ENCODE measurements at regions not wholly inside any gene's neighbourhood (a gene's known extent, or its start where the extent isn't known, plus 50 kb on each side); places are given as distances from the start of the nearest gene placed in this dataset.

DNA sequence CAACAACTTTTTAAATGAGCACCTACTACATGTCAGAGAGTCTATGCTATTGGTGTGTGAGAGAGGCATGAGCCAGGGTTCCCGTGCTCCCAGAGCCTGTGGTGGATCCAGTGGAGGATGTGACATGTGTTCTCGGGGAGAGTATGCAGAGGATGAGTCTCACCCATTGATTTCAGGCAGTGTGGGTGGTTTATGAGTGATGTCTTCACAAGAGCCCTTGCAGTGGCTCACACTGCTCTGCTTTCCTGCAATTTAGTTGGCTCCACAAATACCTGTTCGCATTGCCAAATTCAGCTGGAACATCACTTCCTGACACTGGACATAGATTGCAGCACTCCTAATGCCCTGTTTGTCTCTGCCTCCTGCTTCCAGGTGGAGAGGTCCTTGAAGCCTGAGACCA is 243.6 kb upstream of the CXCR4 start:
- no peak for DNase-seq (ENCODE audit: low read depth)
- no peak for TF ChIP-seq CTCF (IDR thresholded peaks at IDR 0.05; ENCODE audit: low read length, missing control alignments)
- H3K4me3 ChIP-seq (replicated peaks; ENCODE audit: low read depth, low read length): no peak overlapping the region

DNA sequence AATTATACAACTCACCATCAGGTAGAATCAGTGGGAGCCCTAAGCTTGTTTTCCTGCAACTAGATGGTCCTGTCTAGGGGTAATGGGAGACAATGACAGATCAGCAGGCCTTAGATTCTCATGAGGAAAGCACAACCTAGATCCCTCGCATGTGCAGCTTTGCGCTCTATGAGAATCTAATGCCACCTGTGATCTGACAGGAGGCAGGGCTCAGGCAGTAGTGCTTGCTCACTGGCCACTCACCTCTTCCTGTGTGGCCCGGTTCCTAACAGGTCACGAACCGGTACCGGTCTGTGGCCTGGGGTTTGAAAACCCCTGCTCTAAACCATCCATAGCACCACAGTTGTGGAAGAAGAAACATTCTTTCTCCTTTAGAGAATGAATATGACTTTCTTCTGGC is 242.8 kb upstream of the CXCR4 start:
- no peak for DNase-seq (ENCODE audit: low read depth)
- no peak overlapping the region for H3K4me3 ChIP-seq (replicated peaks; ENCODE audit: low read depth, low read length)
- no peak for TF ChIP-seq CTCF (IDR thresholded peaks at IDR 0.05; ENCODE audit: low read length, missing control alignments)

- no peak overlapping the region for H3K4me3 ChIP-seq (replicated peaks; ENCODE audit: low read depth, low read length)
- no peak for DNase-seq (ENCODE audit: low read depth)
- no peak for TF ChIP-seq CTCF (IDR thresholded peaks at IDR 0.05; ENCODE audit: low read length, missing control alignments)
Measured at GRCh38 chr2:136359121-136359965, 241.4 kb upstream of the CXCR4 start.

DNA sequence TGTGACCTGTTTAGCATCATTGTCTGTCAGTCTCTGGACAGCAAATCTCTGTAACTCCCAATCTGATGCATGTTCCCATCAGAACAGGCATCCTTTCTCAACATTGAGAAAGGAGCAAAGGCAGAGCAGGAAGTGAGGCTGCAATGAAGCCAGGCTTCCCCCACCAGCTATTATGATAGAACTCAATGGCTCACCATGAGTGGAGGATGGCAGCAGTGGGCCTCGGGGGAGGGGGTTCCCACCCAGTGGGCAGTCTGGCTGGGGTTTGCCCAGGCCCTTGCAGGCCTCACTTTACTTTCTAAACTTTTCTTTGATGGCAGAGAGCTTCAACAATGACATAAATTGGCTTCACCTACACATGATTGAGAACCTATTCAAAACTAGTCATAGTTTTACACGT is 240.6 kb upstream of the CXCR4 start:
- no peak overlapping the region for H3K4me3 ChIP-seq (replicated peaks; ENCODE audit: low read depth, low read length)
- TF ChIP-seq CTCF (IDR thresholded peaks at IDR 0.05; ENCODE audit: low read length, missing control alignments): no peak
- DNase-seq (ENCODE audit: low read depth): no peak

GRCh38 chr2:136357007-136357380 is 239.0 kb upstream of the CXCR4 start:
- TF ChIP-seq CTCF (IDR thresholded peaks at IDR 0.05; ENCODE audit: low read length, missing control alignments): no peak
- no peak overlapping the region for H3K4me3 ChIP-seq (replicated peaks; ENCODE audit: low read depth, low read length)
- DNase-seq (ENCODE audit: low read depth): no peak

GRCh38 chr2:136356125-136357006 is 238.4 kb upstream of the CXCR4 start:
- DNase-seq (ENCODE audit: low read depth): no peak
- TF ChIP-seq CTCF (IDR thresholded peaks at IDR 0.05; ENCODE audit: low read length, missing control alignments): no peak
- H3K4me3 ChIP-seq (replicated peaks; ENCODE audit: low read depth, low read length): no peak overlapping the region
